Sigmoid colon (tissue), 6 donors: ENCODE measurements at regions not wholly inside any gene's neighbourhood (a gene's known extent, or its start where the extent isn't known, plus 50 kb on each side); places are given as distances from the start of the nearest gene placed in this dataset.

Source experiments
- DNase-seq: peaks from one replicate; pipeline ENCODE4 v3.0.0-alpha.2; 2019
- H3K27ac ChIP-seq, 4 donors: fragments of 200-600 bp; sonication (generic); one replicate each; pipeline ENCODE4 v1.5.1; 2016 to 2019; ENCODE audit warnings: mild to moderate bottlenecking in 1 of 4
- H3K27me3 ChIP-seq, 3 donors: fragments of 200-600 bp; sonication (generic); one replicate each; pipeline ENCODE4 v1.5.1; 2019; ENCODE audit warnings: mild to moderate bottlenecking in 1 of 3
- H3K36me3 ChIP-seq, 4 donors: fragments of 200-600 bp; sonication (generic); one replicate each; pipeline ENCODE4 v1.5.1; 2016 to 2019
- H3K4me1 ChIP-seq, 4 donors: fragments of 200-600 bp; sonication (generic); one replicate each; pipeline ENCODE4 v1.5.1; 2017 to 2019
- H3K4me3 ChIP-seq, 4 donors: fragments of 200-600 bp; sonication (generic); one replicate each; pipeline ENCODE4 v1.5.1; 2017 to 2019; ENCODE audit warnings: mild to moderate bottlenecking in 2 of 4, moderate library complexity in 1 of 4
- H3K9me3 ChIP-seq, 4 donors: fragments of 200-600 bp in 3 of 4; sonication (generic) in 3 of 4; one replicate each; pipeline versions ENCODE4 v1.5.1 to v1.6.1; 2013 to 2019
- EP300 ChIP-seq, 4 donors: sonication (generic); formaldehyde crosslinking; IDR thresholded peaks; one replicate each; pipeline ENCODE4 v1.6.1; 2017; ENCODE audit warnings: antibody characterized with exemption in 4 of 4
- POLR2A ChIP-seq, 2 donors: fragments of 450-650 bp; IDR thresholded peaks; one replicate each; pipeline ENCODE4 v1.6.1; 2016; ENCODE audit warnings: antibody characterized with exemption in 2 of 2, mild to moderate bottlenecking in 2 of 2, moderate library complexity in 2 of 2
- POLR2AphosphoS5 ChIP-seq, 4 donors: sonication (generic); formaldehyde crosslinking; IDR thresholded peaks; one replicate each; pipeline ENCODE4 v1.6.1; 2017; ENCODE audit warnings: antibody characterized with exemption in 4 of 4
- WGBS, 2 donors: extraction: QIAGEN DNeasy Blood & Tissue Kit; methylation state at CpG; one replicate each; pipeline ENCODE4 v1.1.7; 2013; 5-methylcytosine and 5-hydroxymethylcytosine counted together
- intact Hi-C: fragments of 100-400 bp; cut with DNase I; formaldehyde crosslinking; loops from one replicate; pipeline ENCODE4 v1.15.1; 2023
- TF ChIP-seq, protein P1 (sequence below), 4 experiments: fragments of 450-650 bp in 3 of 4; fragments of 200-600 bp in 1 of 4; IDR thresholded peaks; one replicate each; pipeline ENCODE4 v1.5.1; 2016 to 2019; ENCODE audit warnings: antibody characterized with exemption in 4 of 4, mild to moderate bottlenecking in 3 of 4, moderate library complexity in 2 of 4
- donor health status: healthy with polysubstance abuse.
- donor health status: healthy.

GRCh38 chr1:29470087-29470787, 233.9 kb downstream of the PTPRU start:
- TF ChIP-seq, protein P1, sequence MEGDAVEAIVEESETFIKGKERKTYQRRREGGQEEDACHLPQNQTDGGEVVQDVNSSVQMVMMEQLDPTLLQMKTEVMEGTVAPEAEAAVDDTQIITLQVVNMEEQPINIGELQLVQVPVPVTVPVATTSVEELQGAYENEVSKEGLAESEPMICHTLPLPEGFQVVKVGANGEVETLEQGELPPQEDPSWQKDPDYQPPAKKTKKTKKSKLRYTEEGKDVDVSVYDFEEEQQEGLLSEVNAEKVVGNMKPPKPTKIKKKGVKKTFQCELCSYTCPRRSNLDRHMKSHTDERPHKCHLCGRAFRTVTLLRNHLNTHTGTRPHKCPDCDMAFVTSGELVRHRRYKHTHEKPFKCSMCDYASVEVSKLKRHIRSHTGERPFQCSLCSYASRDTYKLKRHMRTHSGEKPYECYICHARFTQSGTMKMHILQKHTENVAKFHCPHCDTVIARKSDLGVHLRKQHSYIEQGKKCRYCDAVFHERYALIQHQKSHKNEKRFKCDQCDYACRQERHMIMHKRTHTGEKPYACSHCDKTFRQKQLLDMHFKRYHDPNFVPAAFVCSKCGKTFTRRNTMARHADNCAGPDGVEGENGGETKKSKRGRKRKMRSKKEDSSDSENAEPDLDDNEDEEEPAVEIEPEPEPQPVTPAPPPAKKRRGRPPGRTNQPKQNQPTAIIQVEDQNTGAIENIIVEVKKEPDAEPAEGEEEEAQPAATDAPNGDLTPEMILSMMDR (IDR thresholded peaks at IDR 0.05): no peak
- TF ChIP-seq POLR2A (IDR thresholded peaks at IDR 0.05) (no peak), POLR2AphosphoS5 (IDR thresholded peaks at IDR 0.05) (no peak)
- DNase-seq: peak; percentile 40
- Histone ChIP-seq H3K4me3 (no peak overlapping the region), H3K9me3 (peaks cover 0 to 8% (median 2%) of the 10 kb centered on the region in 4 donors), H3K4me1 (no peaks in the 10 kb centered on the region), H3K36me3 (no peaks in the 10 kb centered on the region), H3K27ac (no peak overlapping the region), H3K27me3 (peaks cover 0 to 19% (median 0%) of the 10 kb centered on the region in 3 donors)
- intact Hi-C loops: no loop called here
- 63 to 72% methylated on average over 9 of the region's 9 CpGs for WGBS, 2 donors

DNA sequence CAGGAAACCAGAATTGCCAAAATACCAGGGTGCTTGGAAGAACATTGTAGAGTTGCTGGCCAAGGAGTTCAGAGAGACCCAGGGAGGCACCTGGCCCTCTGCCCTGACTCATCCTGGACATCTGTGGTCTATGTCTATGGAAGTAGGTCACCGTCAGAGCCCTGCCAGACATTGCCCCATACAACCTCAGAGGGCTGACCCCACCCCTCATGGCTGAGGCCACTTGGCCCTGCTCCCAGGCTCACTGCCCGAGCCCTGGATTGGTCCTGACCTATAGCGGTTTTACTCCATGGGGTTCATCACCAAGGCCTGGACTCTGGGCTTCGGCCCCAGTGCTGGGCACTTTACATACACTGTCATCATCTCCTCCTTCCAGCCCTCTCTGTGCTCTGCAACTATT, 233.1 kb downstream of the PTPRU start:
- intact Hi-C loops: no loop called here
- Histone ChIP-seq H3K27me3 (peaks cover 0 to 15% (median 0%) of the 10 kb centered on the region in 3 donors), H3K4me3 (no peak overlapping the region), H3K4me1 (no peaks in the 10 kb centered on the region), H3K36me3 (no peaks in the 10 kb centered on the region), H3K9me3 (peaks cover 0 to 14% (median 3%) of the 10 kb centered on the region in 4 donors), H3K27ac (no peak overlapping the region)
- TF ChIP-seq POLR2A (IDR thresholded peaks at IDR 0.05) (no peak), POLR2AphosphoS5 (IDR thresholded peaks at IDR 0.05) (no peak), EP300 (IDR thresholded peaks at IDR 0.05) (no peak)
- TF ChIP-seq, protein P1 (IDR thresholded peaks at IDR 0.05): no peak
- peak; percentile 76 for DNase-seq
- 58 to 66% methylated on average over 4 of the region's 4 CpGs for WGBS, 2 donors

- Histone ChIP-seq H3K4me3 (no peak overlapping the region), H3K9me3 (peaks cover 0 to 14% (median 3%) of the 10 kb centered on the region in 4 donors), H3K27me3 (peaks cover 0 to 7% (median 0%) of the 10 kb centered on the region in 3 donors), H3K36me3 (no peaks in the 10 kb centered on the region), H3K4me1 (no peaks in the 10 kb centered on the region), H3K27ac (no peak overlapping the region)
- peak; percentile 34 for DNase-seq
- intact Hi-C loops: no loop called here
- TF ChIP-seq EP300 (IDR thresholded peaks at IDR 0.05) (no peak), POLR2A (IDR thresholded peaks at IDR 0.05) (no peak), POLR2AphosphoS5 (IDR thresholded peaks at IDR 0.05) (no peak)
- TF ChIP-seq, protein P1 (IDR thresholded peaks at IDR 0.05): no peak
- WGBS, 2 donors: 65 to 77% methylated on average over 10 of the region's 10 CpGs
Observed at GRCh38 chr1:29467989-29468900, 231.9 kb downstream of the PTPRU start.

DNA sequence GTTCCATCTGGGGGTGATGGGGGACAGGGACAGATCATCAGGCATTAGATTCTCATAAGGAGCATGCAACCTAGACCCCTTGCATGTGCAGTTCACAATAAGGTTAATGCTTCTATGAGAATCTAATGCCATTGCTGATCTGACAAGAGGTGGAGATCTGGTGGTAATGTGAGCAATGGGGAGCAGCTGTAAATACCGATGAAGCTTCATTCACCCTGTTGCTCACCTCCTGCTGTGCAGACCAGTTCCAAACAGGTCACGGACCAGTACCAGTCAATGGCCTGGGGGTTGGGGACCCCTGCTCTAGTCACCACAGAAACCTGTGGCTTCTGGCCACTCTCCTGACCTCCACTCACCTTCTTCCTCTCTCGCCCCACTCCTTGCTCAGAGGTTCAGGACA, 229.9 kb downstream of the PTPRU start:
- TF ChIP-seq POLR2A (IDR thresholded peaks at IDR 0.05) (no peak), POLR2AphosphoS5 (IDR thresholded peaks at IDR 0.05) (no peak), EP300 (IDR thresholded peaks at IDR 0.05) (no peak)
- TF ChIP-seq, protein P1 (IDR thresholded peaks at IDR 0.05): no peak
- Histone ChIP-seq H3K4me1 (no peaks in the 10 kb centered on the region), H3K4me3 (no peak overlapping the region), H3K36me3 (no peaks in the 10 kb centered on the region), H3K27me3 (peaks cover 0 to 7% (median 0%) of the 10 kb centered on the region in 3 donors), H3K9me3 (peaks cover 0 to 14% (median 3%) of the 10 kb centered on the region in 4 donors), H3K27ac (no peak overlapping the region)
- DNase-seq: peak; percentile 30
- intact Hi-C loops: no loop called here
- WGBS, 2 donors: 81 to 86% methylated on average over 3 of the region's 3 CpGs
